Ishikawa (cell line): ENCODE measurements at regions not wholly inside any gene's neighbourhood (a gene's known extent, or its start where the extent isn't known, plus 50 kb on each side); places are given as distances from the start of the nearest gene placed in this dataset.

ENCODE experiments used
- CEBPB ChIP-seq: IDR thresholded peaks from 2 replicates; pipeline ENCODE4 v1.6.1; 2012
- CREB1 ChIP-seq: IDR thresholded peaks from 2 replicates; pipeline ENCODE4 v1.6.1; 2012; ENCODE audit warnings: low read depth
- EGR1 ChIP-seq: IDR thresholded peaks from 2 replicates; pipeline ENCODE4 v1.6.1; 2012
- EP300 ChIP-seq: IDR thresholded peaks from 2 replicates; pipeline ENCODE4 v1.6.1; 2012; ENCODE audit warnings: borderline replicate concordance
- FOXM1 ChIP-seq: IDR thresholded peaks from 2 replicates; pipeline ENCODE4 v1.6.1; 2012; ENCODE audit warnings: low read depth, borderline replicate concordance
- MAX ChIP-seq: IDR thresholded peaks from 2 replicates; pipeline ENCODE4 v1.6.1; 2012
- NFIC ChIP-seq: IDR thresholded peaks from 2 replicates; pipeline ENCODE4 v1.6.1; 2012
- RAD21 ChIP-seq: IDR thresholded peaks from 2 replicates; pipeline ENCODE4 v1.6.1; 2012; ENCODE audit warnings: low read depth
- REST ChIP-seq: IDR thresholded peaks from 2 replicates; pipeline ENCODE4 v1.6.1; 2012; ENCODE audit warnings: low read depth, mild to moderate bottlenecking
- TAF1 ChIP-seq: IDR thresholded peaks from 2 replicates; pipeline ENCODE4 v1.6.1; 2012; ENCODE audit warnings: low read depth, mild to moderate bottlenecking
- TCF12 ChIP-seq: IDR thresholded peaks from 2 replicates; pipeline ENCODE4 v1.6.1; 2012; ENCODE audit warnings: low read depth
- TEAD4 ChIP-seq: IDR thresholded peaks from 2 replicates; pipeline ENCODE4 v1.6.1; 2012
- USF1 ChIP-seq: IDR thresholded peaks from 2 replicates; pipeline ENCODE4 v1.6.1; 2012
- YY1 ChIP-seq: IDR thresholded peaks from 2 replicates; pipeline ENCODE4 v1.6.1; 2012; ENCODE audit warnings: low read depth
- ZBTB7A ChIP-seq: IDR thresholded peaks from 2 replicates; pipeline ENCODE4 v1.6.1; 2012; ENCODE audit warnings: low read depth

- TF ChIP-seq FOXM1 (no peak), YY1 (peak; percentile 37; the same call in 1 of the 2 replicates), TEAD4 (peak; percentile 89), EP300 (peak; percentile 51; the same call in 1 of the 2 replicates), TCF12 (no peak), EGR1 (no peak), NFIC (peak; percentile 86), MAX (peak; percentile 84)
These were observed 63.7 kb upstream of the CREB5 start for GRCh38 chr7:28348636-28349035.

GRCh38 chr7:28349637-28350036 is 62.7 kb upstream of the CREB5 start:
- TF ChIP-seq CREB1 (no peak), USF1 (no peak), TCF12 (no peak), MAX (no peak)

GRCh38 chr7:28350662-28351061 is 61.7 kb upstream of the CREB5 start:
- TF ChIP-seq YY1 (no peak), USF1 (no peak), MAX (no peak), RAD21 (no peak), NFIC (no peak), REST (no peak), TEAD4 (no peak), TAF1 (no peak), EGR1 (no peak), TCF12 (no peak), EP300 (no peak), ZBTB7A (no peak), CEBPB (no peak)

- TF ChIP-seq REST (no peak), CEBPB (no peak), CREB1 (no peak), TEAD4 (no peak), YY1 (no peak), TAF1 (no peak), FOXM1 (no peak), RAD21 (no peak), USF1 (no peak), ZBTB7A (no peak), TCF12 (no peak), EGR1 (no peak), NFIC (no peak), EP300 (no peak), MAX (no peak)
These were observed 60.9 kb upstream of the CREB5 start for GRCh38 chr7:28351450-28351849.

- TF ChIP-seq REST = no peak
- no peak for TF ChIP-seq YY1
- peak; percentile 69 for TF ChIP-seq CEBPB
- peak; percentile 83 for TF ChIP-seq TEAD4
- TF ChIP-seq EGR1 = peak; percentile 100
- TF ChIP-seq EP300 = peak; percentile 68; the same call in 1 of the 2 replicates
- TF ChIP-seq TAF1 = no peak
- TF ChIP-seq TCF12 = peak; percentile 88
- TF ChIP-seq NFIC = peak; percentile 33; the same call in 1 of the 2 replicates
- no peak; the same call in none of the 2 replicates for TF ChIP-seq FOXM1
- TF ChIP-seq MAX = peak; percentile 65; the same call in 1 of the 2 replicates
- no peak for TF ChIP-seq CREB1
- no peak for TF ChIP-seq ZBTB7A
- no peak for TF ChIP-seq RAD21
- no peak; the same call in none of the 2 replicates for TF ChIP-seq USF1
These were observed 57.5 kb upstream of the CREB5 start for GRCh38 chr7:28354601-28355402.
